ENCODE measurements at regions not wholly inside any gene's neighbourhood (a gene's known extent, or its start where the extent isn't known, plus 50 kb on each side); places are given as distances from the start of the nearest gene placed in this dataset.
A peak's percentile ranks its signal among the peaks of the same experiment; 100 is the strongest.

DNA sequence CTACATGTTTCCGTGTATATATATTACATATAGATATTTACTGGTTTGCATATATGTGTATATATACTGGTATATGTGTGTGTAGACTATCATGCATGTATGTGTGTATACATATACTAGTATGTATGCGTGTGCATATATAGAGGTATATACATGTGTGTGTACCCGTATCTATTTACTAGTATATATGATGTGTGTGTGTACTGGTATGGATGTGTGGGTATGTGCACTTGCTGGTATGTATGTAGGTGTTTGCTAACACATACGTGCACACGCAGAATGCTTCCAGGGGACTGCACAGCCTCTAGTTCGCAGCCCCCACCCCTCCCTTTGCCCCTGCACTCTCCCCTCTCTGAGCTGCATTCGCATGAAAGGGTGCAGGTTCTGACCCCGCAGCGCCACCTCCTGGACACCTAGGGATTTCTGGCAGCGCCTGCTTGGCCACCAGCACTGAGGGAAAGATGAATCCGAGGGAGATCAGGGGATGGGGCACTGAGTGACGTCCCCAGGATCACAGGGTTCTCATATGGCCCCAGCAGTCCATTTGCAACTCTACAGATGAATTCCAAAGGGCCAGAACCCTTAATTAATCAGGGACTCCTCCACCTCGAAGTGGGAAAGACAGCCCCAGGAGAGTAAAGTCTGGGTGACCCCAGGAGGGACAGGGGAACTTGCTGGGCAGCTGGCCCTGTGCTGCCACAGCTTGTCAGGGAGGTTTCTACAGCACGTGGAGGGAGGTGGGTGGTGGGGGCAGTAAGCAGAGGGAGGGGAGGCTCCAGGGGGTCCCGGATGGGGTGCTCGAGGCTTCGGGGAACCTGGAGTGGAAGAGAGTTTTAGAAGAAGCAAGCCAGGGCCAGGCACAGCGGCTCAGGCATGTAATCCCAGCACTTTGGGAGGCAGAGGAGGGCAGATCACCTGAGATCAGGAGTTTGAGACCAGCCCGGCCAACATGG is 66.8 kb upstream of the ASAP2 start:
- in situ Hi-C loops (cut with MboI; ENCODE audit: low pct_ligation_motif_present in 1 of 4, low pct_unique_long_range_greater_than_20kb in 1 of 4, low sequenced_read_pairs in 3 of 4) (loop anchor here (10.0 to 25.0 kb wide), 3 partner anchors 205 to 277 kb away; no protein-coding TSS in a partner anchor), intact Hi-C loops (cut with DNase I; ENCODE audit: low total_unique reads) (loop anchor here (5.0 to 10.0 kb wide), 2 partner anchors 65 to 198 kb away; partner anchors contain the start of gene ASAP2)
- WGBS, 2 donors (ENCODE audit: low coverage in 1 of 2) = 32 to 70% methylated on average over 6 to 19 of the region's 19 CpGs
- Histone ChIP-seq H3K27me3 (no peaks in the 10 kb centered on the region), H3K4me1 (peaks cover 4 to 43% (median 34%) of the 10 kb centered on the region in 4 donors), H3K36me3 (no peaks in the 10 kb centered on the region), H3K27ac (no peak overlapping the region), H3K4me3 (no peak overlapping the region), H3K9me3 (no peaks in the 10 kb centered on the region)
- peak; percentile 85 for DNase-seq
- TF ChIP-seq POLR2A (IDR thresholded peaks at IDR 0.05) (no peak), POLR2AphosphoS5 (IDR thresholded peaks at IDR 0.05) (no peak)
- TF ChIP-seq, protein P1, sequence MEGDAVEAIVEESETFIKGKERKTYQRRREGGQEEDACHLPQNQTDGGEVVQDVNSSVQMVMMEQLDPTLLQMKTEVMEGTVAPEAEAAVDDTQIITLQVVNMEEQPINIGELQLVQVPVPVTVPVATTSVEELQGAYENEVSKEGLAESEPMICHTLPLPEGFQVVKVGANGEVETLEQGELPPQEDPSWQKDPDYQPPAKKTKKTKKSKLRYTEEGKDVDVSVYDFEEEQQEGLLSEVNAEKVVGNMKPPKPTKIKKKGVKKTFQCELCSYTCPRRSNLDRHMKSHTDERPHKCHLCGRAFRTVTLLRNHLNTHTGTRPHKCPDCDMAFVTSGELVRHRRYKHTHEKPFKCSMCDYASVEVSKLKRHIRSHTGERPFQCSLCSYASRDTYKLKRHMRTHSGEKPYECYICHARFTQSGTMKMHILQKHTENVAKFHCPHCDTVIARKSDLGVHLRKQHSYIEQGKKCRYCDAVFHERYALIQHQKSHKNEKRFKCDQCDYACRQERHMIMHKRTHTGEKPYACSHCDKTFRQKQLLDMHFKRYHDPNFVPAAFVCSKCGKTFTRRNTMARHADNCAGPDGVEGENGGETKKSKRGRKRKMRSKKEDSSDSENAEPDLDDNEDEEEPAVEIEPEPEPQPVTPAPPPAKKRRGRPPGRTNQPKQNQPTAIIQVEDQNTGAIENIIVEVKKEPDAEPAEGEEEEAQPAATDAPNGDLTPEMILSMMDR (IDR thresholded peaks at IDR 0.05) = peak; percentile 76 to 86 (median 82)

DNA sequence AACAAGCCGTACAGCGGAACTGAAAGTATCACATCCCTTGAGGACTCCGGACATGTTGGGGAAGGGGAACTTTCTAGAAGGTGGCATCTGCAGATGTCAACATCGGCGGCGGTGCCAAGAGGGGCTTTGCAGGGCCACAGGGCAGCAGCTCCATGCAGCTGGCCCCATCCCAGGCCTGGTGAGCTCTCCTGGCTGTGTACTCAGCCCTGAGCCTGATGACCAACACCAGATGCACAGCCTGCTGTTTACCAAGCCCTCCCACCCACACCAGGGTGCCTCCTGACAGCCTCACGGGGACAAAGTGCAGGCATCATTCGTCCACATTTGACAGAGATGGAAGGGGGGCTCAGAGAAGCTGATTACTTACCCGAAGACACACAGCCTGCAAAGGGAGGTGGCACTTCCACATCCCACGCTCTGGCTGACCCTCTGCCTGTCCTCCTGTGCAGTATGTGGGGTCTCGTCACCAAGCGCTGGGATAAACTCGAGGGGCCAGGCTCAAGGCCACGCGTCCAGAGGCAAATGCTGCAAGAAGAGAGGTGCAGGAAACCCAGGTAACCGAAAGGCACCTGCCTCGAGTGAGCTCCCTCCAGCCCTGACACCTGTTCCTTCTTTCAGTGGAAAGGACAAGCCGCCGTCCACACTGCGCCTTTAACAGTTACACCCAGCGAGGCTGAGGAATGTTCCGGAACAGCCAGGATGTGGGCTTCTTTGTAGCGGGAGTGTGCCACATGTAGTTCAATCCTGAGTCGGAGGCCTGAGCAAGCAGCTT is 69.0 kb upstream of the ASAP2 start:
- Histone ChIP-seq H3K9me3 (no peaks in the 10 kb centered on the region), H3K27ac (peak overlapping the region; percentile 79 to 90 (median 87)), H3K4me1 (peaks cover 0 to 32% (median 26%) of the 10 kb centered on the region in 4 donors), H3K4me3 (peak overlapping the region in 1 of 4 donors; percentile 11), H3K36me3 (no peaks in the 10 kb centered on the region), H3K27me3 (no peaks in the 10 kb centered on the region)
- intact Hi-C loops (cut with DNase I; ENCODE audit: low total_unique reads) = no loop called here
- DNase-seq = peak; percentile 37
- TF ChIP-seq EP300 (IDR thresholded peaks at IDR 0.05; ENCODE audit: low read depth) (no peak), POLR2AphosphoS5 (IDR thresholded peaks at IDR 0.05) (no peak), POLR2A (IDR thresholded peaks at IDR 0.05) (no peak)
- TF ChIP-seq, protein P1 (IDR thresholded peaks at IDR 0.05) = no peak
- in situ Hi-C loops (cut with MboI; ENCODE audit: low pct_ligation_motif_present in 1 of 4, low pct_unique_long_range_greater_than_20kb in 1 of 4, low sequenced_read_pairs in 3 of 4) = loop anchor here (10.0 to 25.0 kb wide), 2 partner anchors 263 to 275 kb away; no protein-coding TSS in a partner anchor
- WGBS, 2 donors (ENCODE audit: low coverage in 1 of 2) = 78 to 83% methylated on average over 5 to 22 of the region's 24 CpGs

DNA sequence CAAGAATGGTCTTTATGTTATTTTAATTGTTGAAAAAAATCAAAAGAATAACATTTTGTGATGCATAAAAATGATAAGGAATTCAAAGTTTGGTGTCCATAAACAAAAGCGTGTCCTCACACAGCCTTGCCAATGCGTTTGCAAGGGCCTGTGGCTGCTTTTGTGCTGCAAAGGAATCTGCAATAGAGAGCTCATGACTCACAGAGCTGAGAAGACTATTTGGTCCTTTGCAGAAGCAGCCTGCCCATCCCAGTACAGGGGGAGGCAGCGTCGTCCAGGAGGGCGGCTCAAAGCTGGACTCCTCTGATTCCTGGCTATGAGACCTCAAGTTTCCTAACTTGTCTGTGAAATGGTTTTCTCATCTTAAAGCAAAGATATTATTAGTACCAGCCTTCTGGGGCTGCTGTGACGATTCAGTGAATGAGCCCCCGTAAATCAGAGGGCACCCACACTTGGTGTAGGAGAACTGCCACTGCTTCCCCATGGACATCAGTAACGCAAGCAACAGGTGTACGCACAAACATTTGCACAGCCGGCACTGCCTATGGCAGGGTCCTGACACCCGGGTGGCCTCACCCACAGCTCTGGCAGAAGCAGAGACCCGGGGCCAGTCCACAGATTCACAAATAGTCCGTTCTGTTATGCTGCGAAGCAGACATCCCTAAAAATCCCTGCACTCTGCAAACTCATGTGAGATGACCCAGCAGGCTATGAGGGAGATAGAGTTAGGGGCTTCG is 70.6 kb upstream of the ASAP2 start:
- Histone ChIP-seq H3K4me3 (no peak overlapping the region), H3K27me3 (no peaks in the 10 kb centered on the region), H3K27ac (peak overlapping the region; percentile 73 to 90 (median 87)), H3K4me1 (peaks cover 0 to 29% (median 23%) of the 10 kb centered on the region in 4 donors), H3K36me3 (no peaks in the 10 kb centered on the region), H3K9me3 (no peaks in the 10 kb centered on the region)
- intact Hi-C loops (cut with DNase I; ENCODE audit: low total_unique reads) = no loop called here
- 82 to 86% methylated on average over 2 to 15 of the region's 15 CpGs for WGBS, 2 donors (ENCODE audit: low coverage in 1 of 2)
- no peak for DNase-seq
- TF ChIP-seq EP300 (IDR thresholded peaks at IDR 0.05; ENCODE audit: low read depth) (no peak), POLR2AphosphoS5 (IDR thresholded peaks at IDR 0.05) (no peak), POLR2A (IDR thresholded peaks at IDR 0.05) (no peak)
- TF ChIP-seq, protein P1 (IDR thresholded peaks at IDR 0.05) = no peak
- in situ Hi-C loops (cut with MboI; ENCODE audit: low pct_ligation_motif_present in 1 of 4, low pct_unique_long_range_greater_than_20kb in 1 of 4, low sequenced_read_pairs in 3 of 4) = loop anchor here (10.0 to 25.0 kb wide), 2 partner anchors 261 to 274 kb away; no protein-coding TSS in a partner anchor

All from transverse colon (tissue), 4 donors.